Left lung (tissue), 4 donors: ENCODE measurements at regions not wholly inside any gene's neighbourhood (a gene's known extent, or its start where the extent isn't known, plus 50 kb on each side); places are given as distances from the start of the nearest gene placed in this dataset.
"Not testable (repeated sequence)": the region's sequence is repeated elsewhere in the genome, so short reads cannot be mapped to it uniquely, and the experiment has no call there.

Experiments used
- ATAC-seq: fragments of 200-7000 bp; cut with Tn5 transposase; one replicate; pipeline ENCODE4 v1.9.1; 2020; ENCODE audit warnings: moderate library complexity
- DNase-seq, 4 donors: peaks; one replicate each; pipeline ENCODE4 v3.0.0-alpha.2; 2013 to 2020
- H3K27ac ChIP-seq, 2 donors: fragments of 200-600 bp; sonication (generic) in 1 of 2; one replicate each; pipeline versions ENCODE4 v1.5.0 to v1.8.0; 2020 to 2021
- H3K27me3 ChIP-seq, 2 donors: fragments of 200-600 bp; sonication (generic) in 1 of 2; one replicate each; pipeline versions ENCODE4 v1.5.0 to v1.8.0; 2020 to 2021
- H3K36me3 ChIP-seq, 2 donors: fragments of 200-600 bp; sonication (generic) in 1 of 2; one replicate each; pipeline versions ENCODE4 v1.5.0 to v1.8.0; 2020 to 2021
- H3K4me1 ChIP-seq, 2 donors: fragments of 200-600 bp; one replicate each; pipeline ENCODE4 v1.8.0; 2021
- H3K4me3 ChIP-seq, 2 donors: fragments of 200-600 bp; sonication (generic) in 1 of 2; one replicate each; pipeline versions ENCODE4 v1.5.0 to v1.8.0; 2020 to 2021; ENCODE audit warnings: mild to moderate bottlenecking in 1 of 2
- H3K9me3 ChIP-seq, 2 donors: fragments of 200-600 bp; sonication (generic) in 1 of 2; one replicate each; pipeline versions ENCODE4 v1.5.0 to v1.8.0; 2020 to 2021
- intact Hi-C, 2 donors: fragments of 100-400 bp; cut with DNase I; formaldehyde crosslinking; loops; one replicate each; pipeline versions ENCODE4 v1.11.2 to v1.14.2; 2022
- TF ChIP-seq, protein P1 (sequence below), 2 donors: fragments of 200-600 bp; sonication (generic) in 1 of 2; IDR thresholded peaks; one replicate each; pipeline versions ENCODE4 v1.5.0 to v1.8.0; 2021; ENCODE audit warnings: antibody characterized with exemption in 2 of 2
- donor health status: DM: no; HTN: yes; CAD: no.
- donor health status: DM: no; HTN: no; CAD: no.

GRCh38 chr7:14988941-14989340 is 86.4 kb upstream of the DGKB start:
- H3K9me3 ChIP-seq = peaks cover 0 to 3% of the 10 kb centered on the region in 2 donors
- intact Hi-C loops = no loop called here
- H3K36me3 ChIP-seq = no peaks in the 10 kb centered on the region
- no peaks in the 10 kb centered on the region for H3K27me3 ChIP-seq
- no peak overlapping the region for H3K4me3 ChIP-seq
- DNase-seq (no peak), ATAC-seq (no peak)
- no peak overlapping the region for H3K27ac ChIP-seq
- TF ChIP-seq, protein P1, sequence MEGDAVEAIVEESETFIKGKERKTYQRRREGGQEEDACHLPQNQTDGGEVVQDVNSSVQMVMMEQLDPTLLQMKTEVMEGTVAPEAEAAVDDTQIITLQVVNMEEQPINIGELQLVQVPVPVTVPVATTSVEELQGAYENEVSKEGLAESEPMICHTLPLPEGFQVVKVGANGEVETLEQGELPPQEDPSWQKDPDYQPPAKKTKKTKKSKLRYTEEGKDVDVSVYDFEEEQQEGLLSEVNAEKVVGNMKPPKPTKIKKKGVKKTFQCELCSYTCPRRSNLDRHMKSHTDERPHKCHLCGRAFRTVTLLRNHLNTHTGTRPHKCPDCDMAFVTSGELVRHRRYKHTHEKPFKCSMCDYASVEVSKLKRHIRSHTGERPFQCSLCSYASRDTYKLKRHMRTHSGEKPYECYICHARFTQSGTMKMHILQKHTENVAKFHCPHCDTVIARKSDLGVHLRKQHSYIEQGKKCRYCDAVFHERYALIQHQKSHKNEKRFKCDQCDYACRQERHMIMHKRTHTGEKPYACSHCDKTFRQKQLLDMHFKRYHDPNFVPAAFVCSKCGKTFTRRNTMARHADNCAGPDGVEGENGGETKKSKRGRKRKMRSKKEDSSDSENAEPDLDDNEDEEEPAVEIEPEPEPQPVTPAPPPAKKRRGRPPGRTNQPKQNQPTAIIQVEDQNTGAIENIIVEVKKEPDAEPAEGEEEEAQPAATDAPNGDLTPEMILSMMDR (IDR thresholded peaks at IDR 0.05) = no peak
- H3K4me1 ChIP-seq = no peaks in the 10 kb centered on the region

- Histone ChIP-seq H3K9me3 (peaks cover 0 to 6% of the 10 kb centered on the region in 2 donors), H3K36me3 (no peaks in the 10 kb centered on the region), H3K4me1 (no peaks in the 10 kb centered on the region), H3K4me3 (no peak overlapping the region), H3K27ac (no peak overlapping the region), H3K27me3 (no peaks in the 10 kb centered on the region)
- ATAC-seq = no peak
- intact Hi-C loops = no loop called here
- DNase-seq = no peak
- TF ChIP-seq, protein P1 (IDR thresholded peaks at IDR 0.05) = no peak
These were observed 76.1 kb upstream of the DGKB start for GRCh38 chr7:14978687-14979086.

- Histone ChIP-seq H3K4me3 (no peak overlapping the region), H3K4me1 (no peaks in the 10 kb centered on the region), H3K27me3 (no peaks in the 10 kb centered on the region), H3K36me3 (no peaks in the 10 kb centered on the region), H3K9me3 (no peaks in the 10 kb centered on the region), H3K27ac (no peak overlapping the region)
- intact Hi-C loops = no loop called here
- DNase-seq (no peak), ATAC-seq (no peak)
- TF ChIP-seq, protein P1 (IDR thresholded peaks at IDR 0.05) = no peak
These were observed 72.1 kb upstream of the DGKB start for GRCh38 chr7:14974688-14975087.

- intact Hi-C loops = no loop called here
- Histone ChIP-seq H3K27me3 (no peaks in the 10 kb centered on the region), H3K27ac (no peak overlapping the region), H3K4me1 (no peaks in the 10 kb centered on the region), H3K36me3 (no peaks in the 10 kb centered on the region), H3K9me3 (no peaks in the 10 kb centered on the region), H3K4me3 (no peak overlapping the region)
- TF ChIP-seq, protein P1 (IDR thresholded peaks at IDR 0.05) = no peak
- DNase-seq = no peak
- no peak for ATAC-seq
These were observed 71.3 kb upstream of the DGKB start for GRCh38 chr7:14973712-14974428.

GRCh38 chr7:14971678-14972077 is 69.1 kb upstream of the DGKB start:
- not testable (repeated sequence) for DNase-seq

GRCh38 chr7:14967376-14967775 is 64.8 kb upstream of the DGKB start:
- ATAC-seq, H3K4me3 ChIP-seq, H3K27ac ChIP-seq, H3K4me1 ChIP-seq, H3K27me3 ChIP-seq, intact Hi-C loops, H3K36me3 ChIP-seq, H3K9me3 ChIP-seq: not testable (repeated sequence)
- peak in 1 of 4 donors; percentile 67 for DNase-seq

More at GRCh38 chr7:14971678-14972077, 69.1 kb upstream of the DGKB start:
- H3K27ac ChIP-seq, intact Hi-C loops, H3K27me3 ChIP-seq, H3K4me1 ChIP-seq, ATAC-seq, H3K9me3 ChIP-seq, H3K36me3 ChIP-seq, H3K4me3 ChIP-seq: not testable (repeated sequence)
